22Rv1 (cell line): ENCODE measurements at regions not wholly inside any gene's neighbourhood (a gene's known extent, or its start where the extent isn't known, plus 50 kb on each side); places are given as distances from the start of the nearest gene placed in this dataset.

Experiments
- CTCF ChIP-seq: fragments of 450-650 bp; IDR thresholded peaks from 2 replicates; pipeline ENCODE4 v1.5.1; 2017; ENCODE audit warnings: mild to moderate bottlenecking
- ZFX ChIP-seq: fragments of 450-650 bp; IDR thresholded peaks from 2 replicates; pipeline ENCODE4 v1.6.1; 2017; ENCODE audit warnings: antibody characterized with exemption, borderline replicate concordance

GRCh38 chr2:57828221-57828620 is 218.4 kb upstream of the VRK2 start:
- no peak for TF ChIP-seq CTCF
- TF ChIP-seq ZFX = no peak
